HG03045 (cell line): ENCODE measurements at regions not wholly inside any gene's neighbourhood (a gene's known extent, or its start where the extent isn't known, plus 50 kb on each side); places are given as distances from the start of the nearest gene placed in this dataset.
"Not testable (repeated sequence)": the region's sequence is repeated elsewhere in the genome, so short reads cannot be mapped to it uniquely, and the experiment has no call there.

Experiments
- ATAC-seq: cut with Tn5 transposase; IDR thresholded peaks from one replicate; pipeline ENCODE4 v1.9.1; 2021; ENCODE audit warnings: mild to moderate bottlenecking, moderate library complexity; ENCODE audit not compliant: unreplicated experiment

- no peak for ATAC-seq
Observed at GRCh38 chr12:27133022-27133590, 50.7 kb upstream of the C12orf71 start.

GRCh38 chr12:27140478-27140969 lies 58.1 kb upstream of the C12orf71 start:
- ATAC-seq, result no peak

DNA sequence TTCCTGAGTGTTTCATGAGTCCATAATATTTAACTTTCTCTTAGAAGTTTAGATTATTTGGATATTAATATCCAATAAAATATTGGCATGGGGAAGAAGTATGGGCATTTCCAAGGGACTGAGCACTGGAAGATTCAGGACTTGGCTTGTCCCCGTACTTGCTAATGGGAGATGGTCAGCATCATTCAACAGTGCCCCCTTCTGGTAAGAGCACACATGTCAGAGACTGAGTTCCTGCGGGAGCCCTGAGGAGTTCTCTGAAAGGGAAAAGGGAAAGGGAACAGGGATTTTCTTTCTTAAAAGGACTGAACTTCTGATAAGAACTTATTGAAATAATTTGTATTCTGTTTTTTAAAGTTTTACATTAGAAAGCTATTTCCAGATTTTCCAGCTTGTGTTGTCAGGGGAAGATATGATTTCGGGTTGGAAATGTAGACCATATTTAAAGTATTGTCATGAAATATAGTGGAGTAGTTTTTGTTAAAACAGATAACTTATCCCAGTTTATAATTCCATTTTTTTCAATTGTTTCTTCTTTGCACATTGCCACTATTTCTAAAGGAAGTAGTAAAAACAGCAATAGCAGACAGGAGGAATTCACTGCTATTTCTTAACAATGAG lies 59.8 kb upstream of the C12orf71 start:
- ATAC-seq, result no peak

GRCh38 chr12:27143256-27144069 lies 61.1 kb upstream of the C12orf71 start:
- no peak for ATAC-seq

- ATAC-seq, result not testable (repeated sequence)
Observed at GRCh38 chr12:27145725-27146124, 63.3 kb upstream of the C12orf71 start.

GRCh38 chr12:27148373-27148772 lies 66.0 kb upstream of the C12orf71 start:
- ATAC-seq, result no peak

DNA sequence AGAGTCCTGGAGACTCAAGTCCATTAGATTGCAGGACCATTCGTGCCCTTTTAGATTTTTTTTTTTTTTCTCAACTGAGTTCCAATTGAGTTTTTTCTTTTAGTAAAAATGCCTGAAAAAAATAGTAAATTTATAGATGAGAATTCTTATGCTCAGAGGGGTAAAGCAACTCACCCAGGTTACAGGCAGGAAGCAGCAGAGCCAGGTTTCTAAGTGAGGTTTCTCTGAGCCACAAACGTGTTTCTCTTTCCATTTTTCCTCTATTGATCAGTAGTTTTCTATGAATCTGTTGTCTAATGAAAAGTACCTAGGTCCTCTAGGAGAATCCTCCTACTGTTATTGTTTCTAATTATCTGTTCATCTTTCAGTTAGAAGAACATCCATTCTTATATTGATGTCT lies 66.4 kb upstream of the C12orf71 start:
- no peak for ATAC-seq

- ATAC-seq, result no peak
Observed at GRCh38 chr12:27151479-27151878, 69.1 kb upstream of the C12orf71 start.

GRCh38 chr12:27158297-27158696 lies 75.9 kb upstream of the C12orf71 start:
- no peak for ATAC-seq

- ATAC-seq, result no peak
Observed at GRCh38 chr12:27161458-27162228, 79.3 kb upstream of the C12orf71 start.

DNA sequence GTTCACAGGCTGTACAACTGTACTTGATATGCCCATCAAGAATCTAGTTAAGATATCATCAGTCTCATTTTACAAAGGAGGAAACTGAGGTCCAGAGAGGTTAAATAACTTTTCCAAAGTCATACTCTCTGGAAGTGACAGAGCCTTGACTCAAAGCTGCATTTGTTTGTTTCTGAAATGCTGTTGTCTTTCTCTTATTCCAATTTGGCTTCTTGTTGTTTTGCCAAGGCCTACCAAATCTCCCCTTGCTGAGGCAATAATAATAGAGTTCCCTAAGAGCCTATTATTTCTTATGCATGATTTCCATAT lies 79.8 kb upstream of the C12orf71 start:
- no peak for ATAC-seq

DNA sequence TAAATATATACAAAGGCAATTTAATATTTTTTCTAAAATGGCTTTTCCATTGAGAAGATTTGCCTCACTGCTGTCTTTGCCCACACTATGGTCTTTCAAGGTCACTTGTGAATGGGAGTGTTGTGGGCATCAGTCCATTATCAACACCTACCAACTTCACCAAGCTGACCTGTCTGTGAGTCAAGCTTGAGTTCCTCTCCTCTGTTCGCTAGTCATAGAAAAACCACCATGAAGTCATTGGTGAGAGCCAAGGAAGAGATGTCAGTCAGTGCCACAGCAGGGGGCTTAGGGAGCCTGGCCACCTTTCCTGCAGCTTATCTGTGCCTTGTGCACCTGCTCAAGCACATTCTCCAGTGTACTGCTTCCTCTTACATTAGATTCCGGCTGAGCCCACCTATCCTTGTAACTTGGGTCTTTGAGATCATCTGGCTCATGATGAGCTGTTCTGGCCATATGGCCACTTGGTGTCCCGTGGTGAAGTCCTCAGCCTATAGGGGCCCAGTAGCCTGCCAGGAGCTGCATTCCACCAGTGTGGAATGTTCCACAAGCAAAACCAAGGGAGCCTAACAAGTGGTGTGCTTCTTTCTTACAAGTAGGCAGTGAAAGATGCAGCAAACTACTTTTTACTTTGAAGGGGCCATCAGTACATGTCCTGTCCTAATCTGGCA lies 80.8 kb upstream of the C12orf71 start:
- no peak for ATAC-seq

DNA sequence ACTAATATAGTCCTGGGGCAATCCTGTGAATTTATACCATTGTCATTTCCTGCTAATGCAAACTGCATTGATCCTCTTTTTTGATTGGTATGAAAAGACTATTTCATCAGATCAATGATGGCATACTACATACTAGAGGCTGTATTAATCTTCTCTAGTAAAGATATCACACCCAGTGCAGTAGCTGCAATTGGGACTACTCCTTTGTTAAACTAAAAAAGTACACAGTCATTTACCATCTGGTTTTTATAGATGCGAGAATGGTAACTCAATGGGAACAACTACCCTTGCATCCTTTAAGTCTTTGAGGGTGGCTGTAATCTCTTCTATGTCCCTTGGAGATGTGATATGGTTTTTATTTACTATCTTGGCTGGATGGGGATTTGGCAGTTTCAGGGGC lies 80.2 kb upstream of the STK38L start:
- no peak for ATAC-seq

- no peak for ATAC-seq
Observed at GRCh38 chr12:27164330-27165040, 79.6 kb upstream of the STK38L start.

GRCh38 chr12:27165958-27166357 lies 78.1 kb upstream of the STK38L start:
- ATAC-seq, result not testable (repeated sequence)

GRCh38 chr12:27171494-27171893 lies 72.6 kb upstream of the STK38L start:
- ATAC-seq, result not testable (repeated sequence)

DNA sequence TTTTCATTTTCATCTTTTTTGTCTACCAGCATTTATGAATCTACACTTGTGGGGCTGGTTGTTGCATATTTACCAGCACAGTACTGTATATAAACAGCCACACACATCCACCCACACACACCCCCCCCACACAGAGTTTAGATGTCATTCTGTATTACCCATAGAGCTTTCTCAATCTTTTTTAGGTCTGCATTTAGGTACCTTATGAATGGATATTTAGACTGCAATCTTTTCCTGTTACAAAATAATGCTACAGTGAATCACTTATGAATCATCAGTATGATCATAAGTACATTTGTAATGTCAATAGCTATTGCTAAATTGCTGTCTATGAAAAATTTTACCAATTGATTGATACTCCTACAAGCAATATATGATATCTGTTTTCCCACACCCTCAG lies 67.3 kb upstream of the STK38L start:
- no peak for ATAC-seq

DNA sequence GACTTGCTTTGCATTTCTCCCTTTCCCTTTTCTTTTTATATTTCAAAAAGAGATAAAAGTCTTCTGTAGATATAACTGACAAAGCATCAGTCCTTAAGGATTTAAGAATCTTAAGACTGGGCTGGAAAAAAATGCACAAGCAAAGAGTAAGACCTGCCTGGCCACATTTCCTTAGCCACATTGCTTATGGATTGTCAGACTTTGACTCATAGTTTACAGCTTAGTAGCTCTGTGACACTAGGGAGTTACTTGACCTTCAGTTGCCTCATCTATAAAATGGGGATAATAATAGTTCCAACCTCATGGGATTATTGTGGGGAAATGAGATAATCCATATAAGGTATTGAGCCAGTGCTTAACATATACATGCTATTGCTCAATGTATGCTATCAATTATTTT lies 66.4 kb upstream of the STK38L start:
- ATAC-seq, result no peak

DNA sequence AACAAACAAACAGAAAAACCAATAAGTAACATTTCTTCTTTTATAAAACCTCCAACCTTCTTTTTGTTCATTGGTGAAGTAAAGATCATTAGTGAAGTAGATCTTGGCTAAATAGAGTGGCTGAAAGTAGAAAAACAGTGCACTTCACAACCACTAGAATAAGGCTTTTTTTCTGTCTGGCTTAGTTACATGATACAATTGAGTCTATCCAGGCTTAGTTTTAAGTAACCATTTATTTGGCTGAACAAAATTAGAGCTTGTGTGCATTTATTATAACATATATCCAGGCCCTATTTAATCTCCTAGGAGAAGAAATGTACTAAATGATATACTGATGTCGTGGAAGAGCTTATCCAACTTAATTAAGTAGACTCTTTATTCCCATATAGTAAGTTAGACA lies 65.8 kb upstream of the STK38L start:
- no peak for ATAC-seq

DNA sequence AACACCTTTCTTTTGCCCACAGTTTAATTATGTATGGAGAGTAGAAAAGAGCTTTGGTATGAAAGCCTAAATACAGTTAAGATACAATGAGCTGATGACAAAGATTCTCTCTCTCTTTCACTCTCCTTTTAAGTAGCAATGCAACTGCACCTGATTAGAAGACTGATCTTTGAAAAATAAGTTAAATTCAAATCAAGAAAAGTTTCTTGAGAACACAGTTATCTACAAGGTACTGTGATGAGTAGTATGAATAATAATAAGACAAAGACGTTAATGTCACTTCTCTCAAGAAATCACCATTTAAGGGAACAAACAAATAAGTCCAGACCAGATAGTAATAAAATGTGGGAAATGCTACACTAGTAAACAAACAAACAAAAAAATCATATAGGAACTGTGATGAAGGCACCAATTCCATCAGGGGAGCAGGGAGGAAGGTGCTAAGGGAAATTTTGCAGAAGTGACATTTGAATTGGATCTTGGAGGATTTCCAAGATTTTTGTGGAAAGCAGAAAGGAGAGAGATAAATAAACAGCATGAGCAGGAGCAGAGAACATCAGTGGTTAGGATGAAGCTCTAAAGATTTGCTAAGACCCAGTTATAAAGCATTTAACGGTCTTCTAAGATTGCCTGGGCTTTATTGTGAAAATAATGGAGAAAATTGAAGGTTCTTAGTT lies 65.2 kb upstream of the STK38L start:
- no peak for ATAC-seq
